Nucleus accumbens (tissue), 56 donors: ENCODE measurements at regions not wholly inside any gene's neighbourhood (a gene's known extent, or its start where the extent isn't known, plus 50 kb on each side); places are given as distances from the start of the nearest gene placed in this dataset.
"Not testable (repeated sequence)": the region's sequence is repeated elsewhere in the genome, so short reads cannot be mapped to it uniquely, and the experiment has no call there.

Experiments used
- DNase-seq, 56 donors: peaks; one replicate each; lab custom pipeline; 2025; lab: John Stamatoyannopoulos, UW

DNA sequence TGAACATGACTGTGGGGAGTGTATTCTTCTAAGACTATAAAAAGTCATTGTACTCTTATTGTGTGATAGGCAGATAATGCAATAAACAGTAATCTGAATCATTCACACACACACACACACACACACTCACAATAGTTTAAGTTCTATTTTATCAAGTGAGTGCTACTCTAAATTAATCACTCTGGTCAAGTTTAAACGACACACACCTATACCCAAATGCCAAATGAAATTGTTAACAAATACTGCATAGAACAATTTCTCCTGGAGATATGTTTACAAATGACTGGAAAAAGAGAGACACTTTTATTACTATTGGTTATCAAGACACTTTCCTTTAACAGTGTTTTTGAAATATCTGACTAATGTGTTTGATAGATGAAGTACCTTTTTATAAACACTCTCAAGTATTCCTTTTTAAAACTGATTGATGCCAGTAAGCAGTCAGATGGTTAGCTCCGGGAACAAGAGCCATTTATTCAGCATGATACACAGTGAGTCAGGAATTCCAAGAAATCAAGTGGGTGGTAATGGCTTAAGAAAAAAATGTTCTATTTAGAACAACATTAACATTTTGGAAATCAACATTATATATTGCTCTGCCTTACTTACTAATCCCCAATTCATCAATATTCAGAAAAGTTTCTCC, 521.6 kb upstream of the ST8SIA4 start:
- peak in 1 of 56 donors; percentile 2 for DNase-seq

GRCh38 chr5:101418713-101419118, 515.6 kb upstream of the ST8SIA4 start:
- DNase-seq = no peak

DNA sequence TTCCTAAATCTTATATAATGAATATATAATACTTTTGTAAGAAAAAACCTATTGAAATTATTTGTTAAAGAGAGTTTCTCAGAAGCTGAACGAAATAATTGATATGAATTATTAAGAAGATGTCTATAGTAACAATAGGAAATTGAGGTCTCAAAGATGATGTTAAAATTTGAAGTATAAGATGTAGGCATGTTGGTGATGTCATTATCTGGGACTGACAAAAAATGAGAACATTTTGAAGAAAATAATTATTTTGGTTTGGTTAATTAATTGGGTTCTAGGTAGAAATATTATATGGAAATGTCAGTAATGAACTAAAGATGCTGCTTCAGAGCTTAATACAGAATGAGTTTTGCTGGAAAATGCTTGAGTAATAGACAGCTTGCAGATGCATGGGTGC, 501.4 kb upstream of the ST8SIA4 start:
- DNase-seq = no peak

DNA sequence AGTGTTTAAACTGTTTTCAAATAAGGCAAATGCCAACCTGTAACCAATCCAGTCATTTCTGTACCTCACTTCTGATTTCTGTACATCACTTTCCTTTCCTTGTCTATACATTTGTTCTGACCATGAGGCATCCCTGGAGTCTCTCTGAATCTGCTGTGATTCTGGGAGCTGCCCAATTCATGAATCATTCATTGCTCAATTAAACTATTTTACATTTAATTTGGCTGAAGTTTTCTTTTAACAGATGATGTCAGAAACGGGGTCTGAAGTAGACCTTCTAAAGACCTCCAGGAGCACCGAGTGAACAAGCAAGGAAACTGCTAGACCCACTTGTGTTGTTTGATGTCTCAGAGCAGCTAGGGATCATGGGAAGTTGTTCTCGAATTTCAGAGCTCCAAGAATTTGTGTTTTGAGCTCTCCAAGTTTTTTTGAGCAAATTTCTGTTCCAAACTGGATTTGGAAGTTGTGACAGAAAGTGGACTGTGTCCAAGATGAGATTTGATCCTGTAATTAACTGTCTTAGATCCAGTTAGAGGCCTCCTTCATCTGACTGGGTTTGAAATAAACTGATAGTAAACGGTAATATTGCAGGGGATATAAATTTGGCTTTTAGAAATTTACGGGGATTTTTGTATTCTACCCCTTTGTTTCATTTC, 490.8 kb upstream of the ST8SIA4 start:
- no peak for DNase-seq

- peak in 12 of 56 donors; percentile 0 to 15 (median 4) for DNase-seq
Measured at GRCh38 chr5:101390151-101390908, 487.2 kb upstream of the ST8SIA4 start.

DNA sequence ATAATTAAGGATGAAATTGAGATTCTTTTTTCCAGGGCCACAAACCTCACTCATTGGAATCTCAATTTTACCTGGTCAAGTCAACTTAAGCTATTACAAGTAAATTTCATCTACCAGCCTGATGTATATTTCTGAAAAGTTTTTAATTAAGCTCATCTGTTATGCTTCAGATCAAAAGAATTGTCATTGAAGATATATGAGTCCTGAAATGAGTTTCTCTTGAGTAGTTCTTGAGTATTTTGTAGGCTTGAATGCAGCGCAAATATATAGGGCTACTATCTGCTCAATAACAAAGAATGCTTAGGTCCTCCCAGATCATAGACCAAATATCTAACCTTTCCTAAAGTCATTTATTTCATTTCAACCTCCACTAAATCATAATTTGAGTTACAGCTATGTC, 482.2 kb upstream of the ST8SIA4 start:
- DNase-seq = no peak

- no peak for DNase-seq
Measured at GRCh38 chr5:101370181-101370580, 467.1 kb upstream of the ST8SIA4 start.

- DNase-seq = no peak
Measured at GRCh38 chr5:101364469-101364868, 461.4 kb upstream of the ST8SIA4 start.

DNA sequence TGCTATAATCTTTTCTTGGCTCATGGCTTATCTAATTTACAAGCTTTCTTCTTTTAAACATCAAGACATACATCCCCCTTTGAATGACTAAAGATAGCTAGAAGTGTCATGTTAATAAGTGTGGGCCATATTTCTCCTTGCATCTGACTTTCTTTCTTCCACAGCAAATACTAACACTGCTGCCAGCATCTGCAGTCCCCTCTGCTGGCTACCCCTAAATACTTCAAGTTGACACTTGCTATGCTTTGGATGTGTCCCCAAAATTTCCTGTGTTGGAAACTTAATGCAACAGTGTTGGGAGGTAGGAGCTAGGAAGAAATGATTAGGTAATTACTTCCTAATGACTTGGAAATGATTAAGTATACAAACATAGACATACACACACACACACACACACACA, 459.0 kb upstream of the ST8SIA4 start:
- no peak for DNase-seq

- no peak for DNase-seq
Measured at GRCh38 chr5:101346906-101347305, 443.8 kb upstream of the ST8SIA4 start.

DNA sequence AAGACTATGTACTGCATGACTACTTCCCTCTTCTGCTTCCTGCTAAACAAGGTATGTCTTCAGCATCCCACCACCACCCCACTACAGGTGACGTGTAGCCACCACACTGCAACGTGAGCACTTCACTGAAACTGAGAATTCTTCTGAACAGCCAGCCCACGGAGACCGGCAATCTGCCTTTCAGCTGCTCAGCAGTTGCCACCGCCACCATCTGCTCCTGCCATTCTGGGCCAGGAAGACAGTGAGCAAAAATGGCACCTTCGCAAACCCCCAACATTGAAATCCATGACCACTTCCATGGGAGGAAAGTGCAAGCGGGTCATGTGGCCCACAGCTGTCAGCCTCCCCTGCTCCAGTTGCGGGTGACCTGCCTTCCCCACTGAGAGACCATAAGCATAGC, 443.4 kb upstream of the ST8SIA4 start:
- DNase-seq = no peak

- no peak for DNase-seq
Measured at GRCh38 chr5:101338226-101338625, 435.1 kb upstream of the ST8SIA4 start.

DNA sequence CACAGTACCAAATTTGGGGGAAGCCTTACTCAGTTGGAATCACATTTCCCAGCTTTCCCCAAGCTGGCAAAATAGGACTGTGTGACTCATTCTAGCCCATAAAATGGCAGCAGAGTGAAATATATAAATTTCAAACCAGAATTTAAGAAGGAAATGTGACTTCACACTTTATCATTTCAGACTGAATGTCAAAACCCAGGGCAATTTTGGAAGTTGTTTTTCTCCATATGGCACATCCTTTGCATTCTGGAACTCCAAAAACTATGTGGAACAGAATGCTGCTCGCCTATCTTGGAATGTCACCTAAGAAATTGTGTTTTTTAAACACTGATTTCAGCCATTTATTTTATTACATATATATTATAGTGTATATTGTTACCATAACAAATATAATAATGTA, 424.7 kb upstream of the ST8SIA4 start:
- DNase-seq = no peak

- no peak for DNase-seq
Measured at GRCh38 chr5:101326766-101327165, 423.7 kb upstream of the ST8SIA4 start.

DNA sequence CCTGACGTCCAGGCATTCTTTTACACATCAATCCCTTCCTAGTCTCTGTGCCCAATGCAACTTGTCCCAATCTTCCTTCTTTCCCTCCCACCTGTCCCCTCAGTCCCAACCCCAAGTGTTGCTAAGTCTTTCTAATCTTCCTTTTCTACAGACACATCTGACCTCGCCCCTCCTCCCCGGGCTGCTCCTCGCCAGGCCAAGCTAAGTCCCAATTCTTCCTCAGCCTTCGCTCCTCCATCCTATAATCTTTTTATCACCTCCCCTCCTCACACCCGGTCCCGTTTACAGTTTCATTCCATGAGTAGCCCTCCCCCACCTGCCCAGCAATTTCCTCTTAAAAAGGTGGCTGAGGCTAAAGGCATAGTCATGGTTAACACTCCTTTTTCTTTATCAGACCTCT, 413.3 kb upstream of the ST8SIA4 start:
- DNase-seq = not testable (repeated sequence)

DNA sequence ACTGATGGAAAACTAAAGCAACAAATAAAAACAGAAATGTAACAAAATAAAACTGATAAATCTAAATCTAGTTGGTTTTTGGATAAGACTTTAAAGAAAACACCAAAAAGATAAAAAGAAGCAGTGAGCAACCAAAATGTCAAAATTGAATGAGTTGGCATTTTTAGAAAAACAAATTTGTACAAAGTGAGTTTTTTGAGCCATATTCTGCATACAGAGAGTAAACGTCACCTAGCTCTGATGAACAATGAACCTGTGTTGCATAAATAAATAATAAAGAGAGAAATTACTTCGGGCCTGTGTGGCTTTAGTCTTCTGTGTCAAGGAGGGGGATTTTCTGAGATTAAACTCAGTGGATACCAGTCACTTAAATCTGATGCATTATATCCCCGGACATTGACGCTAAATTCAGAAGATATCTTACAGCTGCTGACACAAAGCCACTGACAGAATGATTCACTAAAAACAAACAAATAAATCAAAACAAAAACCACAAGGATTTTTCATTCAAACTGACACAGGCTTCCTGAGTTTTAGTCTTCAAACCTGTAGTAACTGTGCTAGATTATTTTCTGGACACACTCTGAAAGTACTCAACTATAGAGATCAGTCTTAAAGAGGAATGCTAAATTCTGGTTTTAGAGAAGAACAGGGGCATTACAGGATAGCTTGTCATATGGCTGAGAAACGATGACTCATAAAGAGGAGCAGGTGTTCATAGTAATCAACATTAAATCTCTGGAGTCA, 403.5 kb upstream of the ST8SIA4 start:
- DNase-seq = no peak

- DNase-seq = no peak
Measured at GRCh38 chr5:101296477-101296876, 393.4 kb upstream of the ST8SIA4 start.

DNA sequence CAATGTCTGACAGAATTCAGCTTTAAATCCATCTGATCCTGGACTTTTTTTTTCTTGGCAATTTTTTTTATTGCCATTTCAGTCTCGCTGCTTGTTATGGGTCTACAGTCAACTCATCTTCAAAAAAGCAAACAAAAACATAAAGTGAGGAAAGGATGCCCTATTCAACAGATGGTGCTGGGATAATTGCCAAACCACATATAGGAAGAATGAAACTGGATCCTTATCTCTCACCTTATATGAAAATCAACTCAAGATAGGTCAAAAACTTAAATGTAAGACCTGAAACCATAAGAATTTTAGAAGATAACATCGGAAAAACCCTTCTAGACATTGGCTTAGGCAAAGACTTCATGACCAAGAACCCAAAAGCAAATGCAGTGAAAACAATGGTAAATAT, 389.1 kb upstream of the ST8SIA4 start:
- no peak for DNase-seq

DNA sequence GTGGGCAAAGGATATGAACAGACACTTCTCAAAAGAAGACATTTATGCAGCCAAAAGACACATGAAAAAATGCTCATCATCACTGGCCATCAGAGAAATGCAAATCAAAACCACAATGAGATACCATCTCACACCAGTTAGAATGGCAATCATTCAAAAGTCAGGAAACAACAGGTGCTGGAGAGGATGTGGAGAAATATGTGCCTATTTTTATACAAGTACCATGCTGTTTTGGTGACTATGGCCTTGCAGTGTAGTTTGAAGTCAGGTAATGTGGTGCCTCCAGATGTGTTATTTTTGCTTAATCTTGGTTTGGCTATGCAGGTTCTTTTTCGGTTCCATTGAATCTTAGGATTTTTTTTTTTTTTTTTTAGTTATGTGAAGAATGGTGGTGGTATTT, 387.7 kb upstream of the ST8SIA4 start:
- not testable (repeated sequence) for DNase-seq

DNA sequence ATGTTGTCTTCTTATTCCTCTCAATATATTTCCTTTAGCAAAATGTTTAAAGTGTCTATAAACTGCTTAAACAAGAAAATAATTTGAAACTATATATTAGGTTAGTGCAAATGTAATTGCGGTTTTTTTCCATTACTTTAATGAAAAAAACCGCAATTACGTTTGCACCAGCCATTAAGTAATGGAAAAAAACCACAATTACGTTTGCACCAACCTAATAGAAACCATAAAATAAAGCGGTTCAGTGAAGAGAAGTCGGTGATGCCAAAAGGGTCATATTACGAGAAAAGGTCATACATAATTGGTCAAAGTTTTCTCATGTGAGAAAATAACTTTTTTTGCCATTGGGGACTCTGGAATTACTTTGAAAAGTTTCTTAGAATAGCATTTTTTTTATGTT, 385.6 kb upstream of the ST8SIA4 start:
- DNase-seq = no peak

- no peak for DNase-seq
Measured at GRCh38 chr5:101284736-101285375, 381.8 kb upstream of the ST8SIA4 start.
